Lower lobe of right lung (tissue), 2 donors: ENCODE measurements at regions not wholly inside any gene's neighbourhood (a gene's known extent, or its start where the extent isn't known, plus 50 kb on each side); places are given as distances from the start of the nearest gene placed in this dataset.
"Not testable (repeated sequence)": the region's sequence is repeated elsewhere in the genome, so short reads cannot be mapped to it uniquely, and the experiment has no call there.

Experiments
- ATAC-seq, 2 donors: fragments of 200-7000 bp; cut with Tn5 transposase; one replicate each; pipeline ENCODE4 v1.9.1; 2020 to 2022; ENCODE audit warnings: mild to moderate bottlenecking in 2 of 2, moderate library complexity in 2 of 2
- DNase-seq: peaks from one replicate; pipeline ENCODE4 v3.0.0-alpha.2; 2020
- H3K27ac ChIP-seq: fragments of 200-600 bp; one replicate; pipeline ENCODE4 v1.8.0; 2022
- H3K27me3 ChIP-seq: fragments of 200-600 bp; one replicate; pipeline ENCODE4 v1.8.0; 2022; ENCODE audit warnings: low read depth
- H3K36me3 ChIP-seq: fragments of 200-600 bp; one replicate; pipeline ENCODE4 v1.8.0; 2022; ENCODE audit warnings: mild to moderate bottlenecking
- H3K4me1 ChIP-seq: fragments of 200-600 bp; one replicate; pipeline ENCODE4 v1.8.0; 2022
- H3K4me3 ChIP-seq: fragments of 200-600 bp; one replicate; pipeline ENCODE4 v1.8.0; 2022; ENCODE audit warnings: mild to moderate bottlenecking
- H3K9me3 ChIP-seq: fragments of 200-600 bp; one replicate; pipeline ENCODE4 v1.8.0; 2022
- intact Hi-C: fragments of 100-400 bp; cut with DNase I; formaldehyde crosslinking; loops from one replicate; pipeline ENCODE4 v1.11.0; 2022
- TF ChIP-seq, protein P1 (sequence below): fragments of 200-600 bp; IDR thresholded peaks from one replicate; pipeline ENCODE4 v1.8.0; 2022; ENCODE audit warnings: antibody characterized with exemption, mild to moderate bottlenecking
- donor health status: DM: no; HTN: yes; CAD: no; lungs with severe emphysema.

DNA sequence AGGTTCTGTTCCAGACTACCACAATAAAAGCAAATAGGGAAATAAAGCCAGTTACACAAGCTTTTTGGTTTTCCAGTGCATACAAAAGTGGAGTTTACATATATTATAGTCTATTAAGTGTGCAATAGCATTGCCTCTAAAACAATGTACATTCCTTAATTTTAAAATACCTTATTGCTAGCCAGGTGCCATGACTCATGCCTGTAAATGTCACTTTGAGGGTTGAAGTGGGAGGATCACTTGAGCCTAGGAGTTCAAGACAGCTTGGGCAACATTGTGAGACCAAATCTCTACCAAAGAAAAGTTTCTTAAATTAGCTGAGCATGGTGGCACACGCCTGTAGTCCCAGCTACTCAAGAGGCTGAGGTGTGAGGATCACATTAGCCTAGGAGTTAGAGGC, 52.9 kb upstream of the IMP4 start:
- no peak for ATAC-seq
- no peaks in the 10 kb centered on the region for H3K9me3 ChIP-seq
- no peak overlapping the region for H3K4me3 ChIP-seq
- TF ChIP-seq, protein P1, sequence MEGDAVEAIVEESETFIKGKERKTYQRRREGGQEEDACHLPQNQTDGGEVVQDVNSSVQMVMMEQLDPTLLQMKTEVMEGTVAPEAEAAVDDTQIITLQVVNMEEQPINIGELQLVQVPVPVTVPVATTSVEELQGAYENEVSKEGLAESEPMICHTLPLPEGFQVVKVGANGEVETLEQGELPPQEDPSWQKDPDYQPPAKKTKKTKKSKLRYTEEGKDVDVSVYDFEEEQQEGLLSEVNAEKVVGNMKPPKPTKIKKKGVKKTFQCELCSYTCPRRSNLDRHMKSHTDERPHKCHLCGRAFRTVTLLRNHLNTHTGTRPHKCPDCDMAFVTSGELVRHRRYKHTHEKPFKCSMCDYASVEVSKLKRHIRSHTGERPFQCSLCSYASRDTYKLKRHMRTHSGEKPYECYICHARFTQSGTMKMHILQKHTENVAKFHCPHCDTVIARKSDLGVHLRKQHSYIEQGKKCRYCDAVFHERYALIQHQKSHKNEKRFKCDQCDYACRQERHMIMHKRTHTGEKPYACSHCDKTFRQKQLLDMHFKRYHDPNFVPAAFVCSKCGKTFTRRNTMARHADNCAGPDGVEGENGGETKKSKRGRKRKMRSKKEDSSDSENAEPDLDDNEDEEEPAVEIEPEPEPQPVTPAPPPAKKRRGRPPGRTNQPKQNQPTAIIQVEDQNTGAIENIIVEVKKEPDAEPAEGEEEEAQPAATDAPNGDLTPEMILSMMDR, result no peak
- no peak for DNase-seq
- H3K36me3 ChIP-seq, result no peaks in the 10 kb centered on the region
- no peaks in the 10 kb centered on the region for H3K27me3 ChIP-seq
- intact Hi-C loops, result no loop called here
- no peak overlapping the region for H3K27ac ChIP-seq
- H3K4me1 ChIP-seq, result no peaks in the 10 kb centered on the region

DNA sequence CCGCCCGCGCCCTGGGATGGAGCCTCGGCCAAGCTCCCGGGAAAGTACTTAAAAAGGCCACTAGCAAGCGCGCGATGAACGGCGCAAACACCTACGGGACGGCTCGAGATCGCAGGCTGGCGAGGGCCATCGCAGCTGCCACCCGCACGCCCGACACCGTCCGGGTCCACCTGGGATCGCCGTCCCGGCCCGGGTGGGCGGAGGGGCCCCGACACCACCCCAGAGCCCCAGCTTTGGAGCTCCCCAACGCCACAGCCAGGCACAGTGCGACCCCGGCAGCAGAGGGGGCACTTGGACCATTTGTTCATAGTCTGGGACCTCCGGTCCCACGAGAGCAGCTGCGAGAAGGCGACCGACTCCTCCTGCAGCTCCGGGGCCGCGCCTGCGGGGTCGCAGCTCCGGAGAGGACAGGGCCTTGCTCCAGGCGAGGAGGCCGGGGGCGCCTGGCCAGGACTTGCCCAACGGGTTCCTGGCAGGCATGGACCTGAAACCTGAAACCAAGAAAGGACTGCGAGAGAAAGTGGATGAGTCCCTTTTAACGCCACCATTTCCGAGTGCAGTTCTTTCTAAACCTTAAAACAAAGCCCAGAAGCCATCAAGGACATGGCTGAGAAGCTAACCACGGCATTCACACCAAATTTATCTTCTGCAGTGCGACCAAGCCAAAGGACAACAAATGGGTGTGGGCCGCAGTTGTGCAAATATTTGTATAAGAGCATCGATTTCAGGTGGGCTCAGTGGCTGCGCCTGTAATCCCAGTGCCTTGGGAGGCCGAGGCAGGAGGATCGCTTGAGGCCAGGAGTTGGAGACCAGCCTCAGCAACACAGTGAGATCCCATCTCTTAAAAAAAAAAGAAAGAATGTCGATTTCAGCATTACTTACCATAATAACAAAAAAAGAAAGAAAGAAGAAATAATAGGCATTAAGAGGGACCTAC, 54.0 kb upstream of the IMP4 start:
- ATAC-seq, result peak in 1 of 2 donors; percentile 25

DNA sequence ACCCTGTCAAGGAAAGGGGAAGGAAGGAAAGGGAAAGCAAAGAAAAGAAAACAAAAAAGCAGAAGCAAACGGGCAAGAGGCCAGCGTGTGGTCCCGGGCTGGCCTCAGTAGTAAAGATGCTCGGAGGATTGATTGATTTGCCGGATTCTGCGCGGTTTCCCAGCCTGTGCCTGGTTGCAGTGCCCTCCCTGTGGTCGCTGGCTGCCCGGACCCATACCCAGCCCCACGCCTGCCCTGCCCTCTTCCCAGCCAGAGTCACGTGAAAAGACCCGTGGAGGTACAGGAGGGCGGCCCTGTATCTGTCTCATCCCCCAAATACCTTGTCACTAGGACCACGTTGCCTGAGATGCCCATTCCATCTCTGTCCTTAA, 55.1 kb upstream of the IMP4 start:
- Histone ChIP-seq H3K27me3 (no peaks in the 10 kb centered on the region), H3K4me1 (no peaks in the 10 kb centered on the region), H3K9me3 (no peaks in the 10 kb centered on the region), H3K36me3 (no peaks in the 10 kb centered on the region), H3K4me3 (no peak overlapping the region), H3K27ac (no peak overlapping the region)
- TF ChIP-seq, protein P1, result no peak
- ATAC-seq, result no peak
- no peak for DNase-seq
- intact Hi-C loops, result no loop called here

More for the DNA sequence above, 54.0 kb upstream of the IMP4 start:
- Histone ChIP-seq H3K27ac (no peak overlapping the region), H3K4me1 (no peaks in the 10 kb centered on the region), H3K36me3 (no peaks in the 10 kb centered on the region), H3K27me3 (no peaks in the 10 kb centered on the region), H3K9me3 (no peaks in the 10 kb centered on the region), H3K4me3 (no peak overlapping the region)
- TF ChIP-seq, protein P1, result no peak
- DNase-seq, result no peak
- intact Hi-C loops, result no loop called here

DNA sequence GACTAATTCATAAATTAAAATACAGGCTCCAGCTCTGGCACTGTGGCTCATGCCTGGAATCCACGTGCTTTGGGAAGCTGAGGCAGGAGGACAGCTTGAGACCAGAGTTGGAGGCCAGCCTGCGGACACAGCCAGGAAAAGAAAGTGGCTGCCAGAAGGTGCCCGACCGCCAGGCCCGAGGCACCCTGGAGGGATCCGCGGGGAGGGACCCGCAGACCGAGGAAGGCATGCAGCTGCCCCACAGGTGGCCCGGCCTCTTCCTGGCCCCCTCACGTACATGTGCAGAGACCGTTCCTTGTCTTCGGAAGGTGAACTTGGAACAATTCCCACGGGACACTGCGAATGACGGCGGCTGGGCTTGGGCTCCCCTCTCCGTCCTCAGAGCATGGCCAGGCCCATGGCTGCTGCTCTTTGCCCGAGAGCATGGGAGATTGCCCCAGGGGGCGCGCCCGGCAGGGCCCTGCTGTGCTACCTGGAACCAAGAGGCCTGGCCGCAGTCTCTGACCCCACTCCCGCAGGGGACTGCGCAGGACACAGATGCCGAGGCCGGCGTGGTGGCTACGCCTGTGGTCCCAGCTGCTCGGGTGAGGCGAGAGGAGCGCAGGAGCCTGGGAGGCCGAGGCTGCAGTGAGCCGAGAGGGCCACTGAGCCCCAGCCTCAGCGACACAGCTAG, 55.6 kb upstream of the IMP4 start:
- Histone ChIP-seq H3K4me1 (no peaks in the 10 kb centered on the region), H3K27ac (no peak overlapping the region), H3K4me3 (no peak overlapping the region), H3K27me3 (no peaks in the 10 kb centered on the region), H3K36me3 (no peaks in the 10 kb centered on the region), H3K9me3 (no peaks in the 10 kb centered on the region)
- TF ChIP-seq, protein P1, result no peak
- intact Hi-C loops, result no loop called here
- ATAC-seq, result no peak
- DNase-seq, result no peak

DNA sequence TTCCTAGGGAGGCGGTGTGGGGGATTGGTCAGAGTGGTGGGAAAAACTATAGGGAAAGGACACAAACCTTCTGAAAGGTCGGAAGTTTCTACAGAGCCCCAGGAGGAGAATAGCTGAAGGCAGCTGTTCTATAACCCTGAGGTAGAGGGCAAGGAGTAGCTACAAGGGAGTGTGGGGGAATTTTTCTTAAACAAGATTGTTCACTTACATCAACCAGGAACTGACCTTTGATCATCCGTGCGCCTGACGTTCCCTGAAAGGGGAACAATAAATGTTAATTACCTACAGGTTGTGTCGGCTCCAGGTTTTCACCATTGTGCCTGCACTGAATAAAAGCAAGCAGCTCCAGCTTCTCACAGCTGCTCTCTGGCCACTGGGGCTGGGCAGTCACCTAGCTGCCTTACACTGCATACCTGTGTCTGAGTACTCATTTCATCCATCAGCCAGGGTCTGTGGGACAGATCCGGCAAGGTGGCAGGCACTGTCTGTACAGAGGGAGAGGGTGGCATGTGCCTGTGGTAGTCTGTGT, 59.3 kb upstream of the IMP4 start:
- DNase-seq, intact Hi-C loops: not testable (repeated sequence)

DNA sequence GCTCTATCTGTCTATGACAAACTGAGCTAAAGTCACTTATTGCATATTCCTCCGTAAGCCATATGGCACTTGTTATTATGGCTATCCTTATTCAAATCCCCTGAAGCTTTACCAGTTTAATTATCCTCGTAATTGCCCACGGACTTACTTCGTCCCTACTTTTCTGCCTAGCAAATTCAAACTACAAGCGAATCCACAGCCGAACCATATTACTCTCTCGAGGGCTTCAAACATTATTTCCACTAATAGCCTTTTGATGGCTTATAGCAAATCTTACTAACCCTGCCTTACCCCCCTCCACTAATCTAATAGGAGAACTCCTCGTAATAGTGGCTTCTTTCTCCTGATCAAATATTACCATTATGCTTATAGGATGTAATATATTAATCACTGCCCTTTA, 63.1 kb upstream of the IMP4 start:
- H3K4me3 ChIP-seq, intact Hi-C loops, DNase-seq, H3K36me3 ChIP-seq, H3K27ac ChIP-seq, H3K9me3 ChIP-seq, H3K27me3 ChIP-seq, H3K4me1 ChIP-seq, ATAC-seq: not testable (repeated sequence)

More for the DNA sequence above, 59.3 kb upstream of the IMP4 start:
- not testable (repeated sequence) for H3K9me3 ChIP-seq, H3K27me3 ChIP-seq, H3K27ac ChIP-seq, H3K36me3 ChIP-seq, H3K4me1 ChIP-seq, ATAC-seq, H3K4me3 ChIP-seq

DNA sequence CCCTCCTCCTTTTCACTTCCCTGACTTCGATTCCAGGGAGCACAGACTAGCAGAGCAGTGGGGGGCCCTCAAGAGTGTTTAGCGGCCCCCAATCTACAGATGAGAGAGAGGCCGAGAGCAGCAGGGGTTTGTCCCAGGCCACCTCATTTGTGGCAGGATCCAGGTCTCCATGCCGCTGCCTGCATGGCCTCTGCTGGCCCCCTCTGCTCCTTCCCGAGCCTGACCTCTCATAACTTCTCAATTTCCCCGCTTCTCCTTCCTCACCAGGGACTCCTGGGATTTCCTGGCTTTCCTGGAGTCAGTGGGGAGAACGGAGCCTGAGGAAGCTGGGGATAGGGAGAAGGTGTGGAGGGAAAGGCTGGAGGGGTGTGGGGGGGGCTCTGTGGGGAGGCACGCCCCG, 70.1 kb upstream of the TUBA3E start:
- H3K9me3 ChIP-seq, H3K4me3 ChIP-seq, H3K27me3 ChIP-seq, intact Hi-C loops, H3K36me3 ChIP-seq, H3K27ac ChIP-seq, DNase-seq, H3K4me1 ChIP-seq: not testable (repeated sequence)
- ATAC-seq, result peak in 1 of 2 donors; percentile 24

DNA sequence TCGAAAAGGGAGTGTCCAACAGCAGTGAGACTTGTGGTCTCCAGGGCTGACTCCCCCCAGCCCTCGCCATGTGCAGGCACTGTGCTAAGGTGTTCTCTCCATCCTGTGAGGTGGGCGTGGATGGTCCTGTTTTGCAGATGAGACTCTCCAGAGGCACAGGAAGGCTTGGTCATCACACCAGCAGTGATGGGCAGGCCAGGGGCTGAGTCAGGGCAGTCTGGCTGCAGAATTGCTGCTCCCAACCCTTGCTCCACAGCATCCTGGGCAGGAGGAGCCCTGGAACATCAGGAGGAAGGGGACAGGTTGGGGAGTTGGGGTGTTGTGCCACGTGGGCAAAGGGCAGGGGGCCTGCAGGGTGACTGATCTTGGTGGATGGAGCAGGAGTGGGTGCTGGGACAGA, 69.3 kb upstream of the TUBA3E start:
- H3K4me3 ChIP-seq, H3K9me3 ChIP-seq, H3K36me3 ChIP-seq, intact Hi-C loops, ATAC-seq, H3K27me3 ChIP-seq, H3K4me1 ChIP-seq, H3K27ac ChIP-seq, DNase-seq: not testable (repeated sequence)

DNA sequence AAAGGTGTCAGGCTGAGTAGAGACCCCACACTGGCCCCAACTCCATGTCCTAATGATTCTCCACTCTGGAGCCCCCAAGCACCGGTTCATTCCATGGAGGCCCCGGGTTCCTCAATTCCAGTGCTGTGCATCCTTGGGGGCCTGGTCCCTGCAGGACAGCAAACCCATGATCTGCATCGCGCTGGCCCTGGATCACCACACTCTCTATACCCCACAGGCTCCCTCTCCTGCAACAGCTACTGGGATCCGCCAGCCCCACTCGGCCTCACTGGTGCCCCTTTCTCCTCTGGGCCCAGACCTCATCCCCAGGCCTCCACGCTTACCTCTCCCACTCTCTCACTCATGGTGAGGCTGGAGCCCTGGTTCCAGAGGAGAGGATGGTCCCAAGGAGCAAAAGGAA, 68.6 kb upstream of the TUBA3E start:
- H3K36me3 ChIP-seq, H3K4me1 ChIP-seq, H3K27ac ChIP-seq, H3K27me3 ChIP-seq, H3K9me3 ChIP-seq, H3K4me3 ChIP-seq, DNase-seq, ATAC-seq, intact Hi-C loops: not testable (repeated sequence)
